HCT116 (cell line): ENCODE measurements at regions not wholly inside any gene's neighbourhood (a gene's known extent, or its start where the extent isn't known, plus 50 kb on each side); places are given as distances from the start of the nearest gene placed in this dataset.

Source experiments
- ATF3 ChIP-seq: IDR thresholded peaks from 2 replicates; pipeline ENCODE4 v1.6.1; 2012
- CBX3 ChIP-seq: IDR thresholded peaks from 2 replicates; pipeline ENCODE4 v1.6.1; 2012; ENCODE audit warnings: low read depth
- CTCF ChIP-seq, 3 experiments: fragments of 200-600 bp in 1 of 3; sonication (generic) in 1 of 3; IDR thresholded peaks in 2 of 3; conservative IDR thresholded peaks in 1 of 3; 2 replicates each; pipeline ENCODE4 v1.5.1; 2012 to 2017; ENCODE audit warnings: low read depth in 2 of 3, low read length in 2 of 3, antibody characterized with exemption in 1 of 3, borderline replicate concordance in 1 of 3, control low read depth in 1 of 3, mild to moderate bottlenecking in 1 of 3, mixed read lengths in 1 of 3, mixed run types in 1 of 3, moderate library complexity in 1 of 3; ENCODE audit not compliant: insufficient read depth in 1 of 3
- EZH2 ChIP-seq: fragments of 200-600 bp; sonication (generic); IDR thresholded peaks from 2 replicates; pipeline ENCODE4 v1.6.1; 2017; ENCODE audit warnings: antibody characterized with exemption, mixed run types
- EZH2phosphoT487 ChIP-seq: fragments of 200-600 bp; IDR thresholded peaks from 2 replicates; pipeline ENCODE4 v1.6.1; 2018; ENCODE audit warnings: antibody characterized with exemption, borderline replicate concordance
- MAX ChIP-seq: IDR thresholded peaks from 2 replicates; pipeline ENCODE4 v1.6.1; 2012
- POLR2A ChIP-seq: IDR thresholded peaks from 2 replicates; pipeline ENCODE4 v1.7.0; 2011; ENCODE audit warnings: borderline replicate concordance; ENCODE audit not compliant: insufficient read depth, insufficient read length; ENCODE audit errors: extremely low read depth
- POLR2AphosphoS5 ChIP-seq: IDR thresholded peaks from 2 replicates; pipeline ENCODE4 v1.6.1; 2011; ENCODE audit warnings: mild to moderate bottlenecking, low read depth, low read length, moderate library complexity
- RAD21 ChIP-seq: IDR thresholded peaks from 2 replicates; pipeline ENCODE4 v1.6.1; 2012; ENCODE audit warnings: low read depth, mild to moderate bottlenecking
- SP1 ChIP-seq: IDR thresholded peaks from 2 replicates; pipeline ENCODE4 v1.6.1; 2012; ENCODE audit warnings: low read depth
- SRF ChIP-seq: IDR thresholded peaks from 2 replicates; pipeline ENCODE4 v1.6.1; 2012; ENCODE audit warnings: low read depth
- TCF7L2 ChIP-seq: IDR thresholded peaks from 2 replicates; pipeline ENCODE4 v1.7.0; 2011; ENCODE audit warnings: borderline replicate concordance, inconsistent platforms; ENCODE audit not compliant: insufficient read depth, insufficient read length; ENCODE audit errors: extremely low read depth
- YY1 ChIP-seq: IDR thresholded peaks from 2 replicates; pipeline ENCODE4 v1.6.1; 2011; ENCODE audit warnings: low read length, low read depth, moderate library complexity, mild to moderate bottlenecking; ENCODE audit not compliant: insufficient replicate concordance; ENCODE audit errors: extremely low read depth
- ZFX ChIP-seq: fragments of 450-650 bp; IDR thresholded peaks from 2 replicates; pipeline ENCODE4 v1.6.1; 2017

- TF ChIP-seq RAD21 (no peak), MAX (no peak), POLR2A (no peak), CTCF (IDR thresholded peaks at IDR 0.05 in 2 of 3, conservative IDR thresholded peaks at IDR 0.05 in 1 of 3; ENCODE audit: borderline replicate concordance in 1 of 3, insufficient read depth in 1 of 3, low read depth in 2 of 3, low read length in 2 of 3) (no peak), EZH2phosphoT487 (no peak), ZFX (no peak), TCF7L2 (no peak), EZH2 (no peak), SRF (no peak), CBX3 (no peak), ATF3 (no peak), SP1 (no peak), YY1 (no peak), POLR2AphosphoS5 (no peak)
Measured at GRCh38 chr10:30185341-30185740, 126.0 kb upstream of the JCAD start.
